GM20000 (cell line): ENCODE measurements at regions not wholly inside any gene's neighbourhood (a gene's known extent, or its start where the extent isn't known, plus 50 kb on each side); places are given as distances from the start of the nearest gene placed in this dataset.

ENCODE experiments used
- DNase-seq: peaks from one replicate; pipeline ENCODE4 v3.0.0; 2012; ENCODE audit warnings: low spot score
- CTCF ChIP-seq: IDR thresholded peaks from 2 replicates; pipeline ENCODE4 v1.5.1; 2012; ENCODE audit warnings: mild to moderate bottlenecking, control low read depth; ENCODE audit errors: extremely low read depth, missing control alignments

- no peak for TF ChIP-seq CTCF
- no peak for DNase-seq
These were observed 514.4 kb upstream of the ARRDC4 start for GRCh38 chr15:97446138-97446537.

- DNase-seq, result no peak
- TF ChIP-seq CTCF, result no peak
These were observed 503.8 kb upstream of the ARRDC4 start for GRCh38 chr15:97456521-97457202.

- no peak for TF ChIP-seq CTCF
- DNase-seq, result no peak
These were observed 503.2 kb upstream of the ARRDC4 start for GRCh38 chr15:97457203-97457847.

GRCh38 chr15:97459771-97460170 is 500.7 kb upstream of the ARRDC4 start:
- DNase-seq, result no peak
- no peak for TF ChIP-seq CTCF

- TF ChIP-seq CTCF, result no peak
These were observed 499.3 kb upstream of the ARRDC4 start for GRCh38 chr15:97461226-97461625.

GRCh38 chr15:97463696-97464095 is 496.8 kb upstream of the ARRDC4 start:
- no peak for DNase-seq
- TF ChIP-seq CTCF, result no peak

More at GRCh38 chr15:97461226-97461625, 499.3 kb upstream of the ARRDC4 start:
- DNase-seq, result no peak

GRCh38 chr15:97470417-97470816 is 490.1 kb upstream of the ARRDC4 start:
- DNase-seq, result no peak
- TF ChIP-seq CTCF, result no peak
